ENCODE measurements at regions not wholly inside any gene's neighbourhood (a gene's known extent, or its start where the extent isn't known, plus 50 kb on each side); places are given as distances from the start of the nearest gene placed in this dataset.

GRCh38 chr16:54347961-54348360 is 61.4 kb upstream of the IRX3 start:
- ChIA-PET POLR2A (no interaction called here), CTCF (no interaction called here)
- H3K4me3 ChIP-seq (ENCODE audit: low read depth, low read length): no peak overlapping the region
- no peak for TF ChIP-seq CTCF (IDR thresholded peaks at IDR 0.05; ENCODE audit: insufficient read depth, low read length, missing control alignments)
- no peak for DNase-seq (ENCODE audit: low read depth, low spot score)

GRCh38 chr16:54346041-54346440 is 59.5 kb upstream of the IRX3 start:
- no peak for TF ChIP-seq CTCF (IDR thresholded peaks at IDR 0.05; ENCODE audit: insufficient read depth, low read length, missing control alignments)
- ChIA-PET POLR2A (no interaction called here), CTCF (no interaction called here)
- H3K4me3 ChIP-seq (ENCODE audit: low read depth, low read length): no peak overlapping the region
- DNase-seq (ENCODE audit: low read depth, low spot score): no peak

- ChIA-PET POLR2A (no interaction called here), CTCF (interaction anchor here (1.0 kb wide), 1 partner anchor 19 kb away, joined by 3 read pairs; no protein-coding TSS in a partner anchor)
- no peak for TF ChIP-seq CTCF (IDR thresholded peaks at IDR 0.05; ENCODE audit: insufficient read depth, low read length, missing control alignments)
- H3K4me3 ChIP-seq (ENCODE audit: low read depth, low read length): no peak overlapping the region
- DNase-seq (ENCODE audit: low read depth, low spot score): no peak
Measured at GRCh38 chr16:54344646-54345630, 58.4 kb upstream of the IRX3 start.

GRCh38 chr16:54342966-54343365 is 56.4 kb upstream of the IRX3 start:
- no peak for DNase-seq (ENCODE audit: low read depth, low spot score)
- H3K4me3 ChIP-seq (ENCODE audit: low read depth, low read length): no peak overlapping the region
- TF ChIP-seq CTCF (IDR thresholded peaks at IDR 0.05; ENCODE audit: insufficient read depth, low read length, missing control alignments): no peak
- POLR2A ChIA-PET: no interaction called here
- CTCF ChIA-PET: no interaction called here

GRCh38 chr16:54341892-54342776 is 55.5 kb upstream of the IRX3 start:
- DNase-seq (ENCODE audit: low read depth, low spot score): no peak
- no peak for TF ChIP-seq CTCF (IDR thresholded peaks at IDR 0.05; ENCODE audit: insufficient read depth, low read length, missing control alignments)
- H3K4me3 ChIP-seq (ENCODE audit: low read depth, low read length): no peak overlapping the region
- ChIA-PET CTCF (no interaction called here), POLR2A (no interaction called here)

- DNase-seq (ENCODE audit: low read depth, low spot score): no peak
- POLR2A ChIA-PET: no interaction called here
Measured at GRCh38 chr16:54340531-54340930, 53.9 kb upstream of the IRX3 start.

More at GRCh38 chr16:54340531-54340930, 53.9 kb upstream of the IRX3 start:
- H3K4me3 ChIP-seq (ENCODE audit: low read depth, low read length): no peak overlapping the region
- no peak for TF ChIP-seq CTCF (IDR thresholded peaks at IDR 0.05; ENCODE audit: insufficient read depth, low read length, missing control alignments)
- CTCF ChIA-PET: no interaction called here
